Calu3 (cell line): ENCODE measurements at regions not wholly inside any gene's neighbourhood (a gene's known extent, or its start where the extent isn't known, plus 50 kb on each side); places are given as distances from the start of the nearest gene placed in this dataset.

Source experiments
- BruUV-seq: library from RNA; stranded (reverse); fragments of 400-500 nt; replicated peaks from 2 replicates; lab custom pipeline; 2021; lab: Mats Ljungman, UMichigan
- CTCF ChIA-PET: fragments of 300-600 bp; sonication (Branson Sonifier 250); formaldehyde crosslinking; loops from one replicate; lab custom pipeline; 2022; ENCODE audit warnings: antibody characterized with exemption; lab: Charles Lee
- DNase-seq: peaks from one replicate; pipeline ENCODE4 v3.0.0; 2022
- H3K27ac Mint-ChIP-seq: one replicate; pipeline ENCODE4 v1.8.0; 2022; ENCODE audit warnings: mixed read lengths; ENCODE audit not compliant: unreplicated experiment
- H3K27me3 Mint-ChIP-seq: one replicate; pipeline ENCODE4 v1.8.0; 2022; ENCODE audit warnings: mixed read lengths; ENCODE audit not compliant: unreplicated experiment
- H3K36me3 Mint-ChIP-seq: one replicate; pipeline ENCODE4 v1.8.0; 2022; ENCODE audit warnings: mild to moderate bottlenecking, moderate library complexity, mixed read lengths; ENCODE audit not compliant: insufficient read depth, unreplicated experiment
- H3K4me1 Mint-ChIP-seq: one replicate; pipeline ENCODE4 v1.8.0; 2022; ENCODE audit warnings: mild to moderate bottlenecking, low read depth, mixed read lengths; ENCODE audit not compliant: unreplicated experiment
- H3K4me3 Mint-ChIP-seq: one replicate; pipeline ENCODE4 v1.8.0; 2022; ENCODE audit warnings: mild to moderate bottlenecking, low read depth, moderate library complexity, mixed read lengths; ENCODE audit not compliant: unreplicated experiment
- H3K9me3 Mint-ChIP-seq: one replicate; pipeline ENCODE4 v1.8.0; 2022; ENCODE audit warnings: low read depth, mixed read lengths; ENCODE audit not compliant: unreplicated experiment
- CTCF ChIP-seq: fragments of 200-600 bp; IDR thresholded peaks from one replicate; pipeline ENCODE4 v1.8.0; 2022; ENCODE audit warnings: antibody characterized with exemption; ENCODE audit not compliant: unreplicated experiment
- intact Hi-C: fragments of 100-400 bp; cut with micrococcal nuclease; formaldehyde crosslinking; loops from one replicate; pipeline ENCODE4 v1.10.0; 2022; ENCODE audit not compliant: unreplicated experiment

- Mint-ChIP-seq H3K4me3 (no peak overlapping the region), H3K27me3 (no peaks in the 10 kb centered on the region), H3K27ac (no peak overlapping the region), H3K9me3 (peaks cover 2% of the 10 kb centered on the region), H3K4me1 (peaks cover 9% of the 10 kb centered on the region), H3K36me3 (no peaks in the 10 kb centered on the region)
- no peak for DNase-seq
- BruUV-seq, result no TSS peak
- intact Hi-C loops, result no loop called here
- CTCF ChIA-PET, result interaction anchor here (0.6 kb wide), 1 partner anchor 31 kb away, joined by 4 read pairs; no protein-coding TSS in a partner anchor
- no peak for TF ChIP-seq CTCF
Measured at GRCh38 chr6:113755449-113756289, 101.5 kb upstream of the MARCKS start.

GRCh38 chr6:113756290-113756665, 100.9 kb upstream of the MARCKS start:
- H3K27me3 Mint-ChIP-seq, result no peaks in the 10 kb centered on the region
- CTCF ChIA-PET, result interaction anchor here (0.6 to 0.7 kb wide), 2 partner anchors 32 to 429 kb away, joined by 3 to 4 read pairs; no protein-coding TSS in a partner anchor
- TF ChIP-seq CTCF, result no peak
- peaks cover 2% of the 10 kb centered on the region for H3K9me3 Mint-ChIP-seq
- BruUV-seq, result no TSS peak
- no peaks in the 10 kb centered on the region for H3K36me3 Mint-ChIP-seq
- peaks cover 9% of the 10 kb centered on the region for H3K4me1 Mint-ChIP-seq
- no peak overlapping the region for H3K4me3 Mint-ChIP-seq
- no peak overlapping the region for H3K27ac Mint-ChIP-seq
- no peak for DNase-seq
- intact Hi-C loops, result no loop called here

GRCh38 chr6:113758214-113758613, 98.9 kb upstream of the MARCKS start:
- no peaks in the 10 kb centered on the region for H3K36me3 Mint-ChIP-seq
- H3K27ac Mint-ChIP-seq, result no peak overlapping the region
- BruUV-seq, result no TSS peak
- no peaks in the 10 kb centered on the region for H3K9me3 Mint-ChIP-seq
- H3K4me3 Mint-ChIP-seq, result no peak overlapping the region
- H3K4me1 Mint-ChIP-seq, result peaks cover 14% of the 10 kb centered on the region
- intact Hi-C loops, result no loop called here
- CTCF ChIA-PET, result no interaction called here
- no peaks in the 10 kb centered on the region for H3K27me3 Mint-ChIP-seq
- TF ChIP-seq CTCF, result no peak
- DNase-seq, result no peak

- Mint-ChIP-seq H3K4me1 (peaks cover 22% of the 10 kb centered on the region), H3K9me3 (no peaks in the 10 kb centered on the region), H3K27me3 (no peaks in the 10 kb centered on the region), H3K27ac (no peak overlapping the region), H3K4me3 (no peak overlapping the region), H3K36me3 (no peaks in the 10 kb centered on the region)
- no peak for DNase-seq
- no peak for TF ChIP-seq CTCF
- intact Hi-C loops, result no loop called here
- BruUV-seq, result no TSS peak
- CTCF ChIA-PET, result no interaction called here
Measured at GRCh38 chr6:113758826-113759574, 98.1 kb upstream of the MARCKS start.
